CD14-positive monocyte (primary cell): ENCODE measurements at regions not wholly inside any gene's neighbourhood (a gene's known extent, or its start where the extent isn't known, plus 50 kb on each side); places are given as distances from the start of the nearest gene placed in this dataset.

ENCODE experiments used
- DNase-seq, 3 donors: peaks; one replicate each; pipeline ENCODE4 v3.0.0-alpha.2; 2011 to 2022
- H2AFZ ChIP-seq: 2 replicates; pipeline ENCODE4 v1.6.0; 2012; ENCODE audit warnings: mild to moderate bottlenecking, low read depth, low read length, inconsistent platforms; ENCODE audit not compliant: insufficient read depth, poor library complexity, severe bottlenecking
- H3K27ac ChIP-seq, 2 donors: 1 replicate in 1 of 2; 2 replicates in 1 of 2; pipeline ENCODE4 v1.5.1; 2012 to 2013; ENCODE audit warnings: low read length in 2 of 2, control low read depth in 1 of 2, inconsistent platforms in 1 of 2, low read depth in 1 of 2, mild to moderate bottlenecking in 1 of 2
- H3K27me3 ChIP-seq, 2 donors: one replicate each; pipeline versions ENCODE4 v1.6.0 to v1.6.1; 2011 to 2013; ENCODE audit warnings: low read length in 2 of 2; ENCODE audit not compliant: control insufficient read depth in 2 of 2, insufficient read depth in 2 of 2
- H3K36me3 ChIP-seq, 2 donors: replicated peaks in 1 of 2; 1 replicate in 1 of 2; 2 replicates in 1 of 2; pipeline versions ENCODE4 v1.5.1 to v1.6.1; 2012 to 2013; ENCODE audit warnings: low read length in 2 of 2, control low read depth in 1 of 2, inconsistent platforms in 1 of 2, mild to moderate bottlenecking in 1 of 2; ENCODE audit not compliant: insufficient read depth in 2 of 2, control insufficient read depth in 1 of 2
- H3K4me1 ChIP-seq, 2 donors: 1 replicate in 1 of 2; 2 replicates in 1 of 2; pipeline versions ENCODE4 v1.5.1 to v1.6.1; 2012 to 2013; ENCODE audit warnings: low read length in 2 of 2, control low read depth in 1 of 2, inconsistent platforms in 1 of 2, mild to moderate bottlenecking in 1 of 2, moderate library complexity in 1 of 2; ENCODE audit not compliant: insufficient read depth in 2 of 2, control insufficient read depth in 1 of 2
- H3K4me2 ChIP-seq: replicated peaks from 2 replicates; pipeline ENCODE3; 2012; ENCODE audit warnings: low read length, moderate library complexity, mild to moderate bottlenecking; ENCODE audit not compliant: poor library complexity, severe bottlenecking; ENCODE audit errors: extremely low read depth
- H3K4me3 ChIP-seq, 3 experiments: fragments of 200-600 bp in 1 of 3; sonication (generic) in 1 of 3; replicated peaks in 1 of 3; 1 replicate in 2 of 3; 2 replicates in 1 of 3; pipeline ENCODE4 v1.5.1; 2011 to 2013; ENCODE audit warnings: low read length in 3 of 3, mild to moderate bottlenecking in 3 of 3, control low read depth in 2 of 3, low read depth in 2 of 3, inconsistent platforms in 1 of 3, moderate library complexity in 1 of 3
- H3K79me2 ChIP-seq: 2 replicates; pipeline ENCODE4 v1.6.0; 2012; ENCODE audit warnings: mild to moderate bottlenecking, control low read depth, inconsistent platforms, low read length, moderate library complexity; ENCODE audit not compliant: insufficient read depth
- H3K9ac ChIP-seq: 2 replicates; pipeline ENCODE4 v1.6.0; 2017; ENCODE audit warnings: low read length, mild to moderate bottlenecking; ENCODE audit not compliant: insufficient read depth, poor library complexity, severe bottlenecking
- H3K9me3 ChIP-seq, 2 donors: replicated peaks in 1 of 2; 1 replicate in 1 of 2; 2 replicates in 1 of 2; pipeline versions ENCODE4 v1.5.1 to v1.6.1; 2012 to 2013; ENCODE audit warnings: low read length in 2 of 2, control low read depth in 1 of 2; ENCODE audit not compliant: control insufficient read depth in 1 of 2, insufficient read depth in 1 of 2
- H4K20me1 ChIP-seq: 2 replicates; pipeline ENCODE4 v1.6.0; 2012; ENCODE audit warnings: mild to moderate bottlenecking, low read length, control low read depth, moderate library complexity; ENCODE audit not compliant: insufficient read depth
- H3K27ac Mint-ChIP-seq, 7 donors: one replicate each; pipeline ENCODE4 v1.8.0; 2020; ENCODE audit warnings: mild to moderate bottlenecking in 7 of 7, mixed read lengths in 7 of 7, moderate library complexity in 6 of 7, inconsistent platforms in 2 of 7
- H3K27me3 Mint-ChIP-seq, 3 donors: one replicate each; pipeline ENCODE4 v1.8.0; 2021 to 2022; ENCODE audit warnings: low read depth in 3 of 3, mild to moderate bottlenecking in 3 of 3, mixed read lengths in 3 of 3, moderate library complexity in 3 of 3, inconsistent platforms in 1 of 3
- H3K36me3 Mint-ChIP-seq, 2 donors: one replicate each; pipeline ENCODE4 v1.8.0; 2020; ENCODE audit warnings: mixed read lengths in 2 of 2, inconsistent platforms in 1 of 2, mild to moderate bottlenecking in 1 of 2
- H3K4me1 Mint-ChIP-seq: one replicate; pipeline ENCODE4 v1.8.0; 2020; ENCODE audit warnings: mild to moderate bottlenecking, mixed read lengths
- H3K4me3 Mint-ChIP-seq, 2 donors: one replicate each; pipeline ENCODE4 v1.8.0; 2020; ENCODE audit warnings: mild to moderate bottlenecking in 2 of 2, mixed read lengths in 2 of 2, moderate library complexity in 1 of 2
- H3K9me3 Mint-ChIP-seq, 7 donors: one replicate each; pipeline ENCODE4 v1.8.0; 2020 to 2022; ENCODE audit warnings: mixed read lengths in 7 of 7, mild to moderate bottlenecking in 6 of 7, moderate library complexity in 6 of 7, inconsistent platforms in 2 of 7
- WGBS: methylation state at CpG from one replicate; pipeline ENCODE4 v1.1.5; 2013; ENCODE audit warnings: missing lambda C conversion rate; ENCODE audit not compliant: insufficient coverage; 5-methylcytosine and 5-hydroxymethylcytosine counted together
- intact Hi-C, 2 donors: fragments of 100-400 bp; cut with micrococcal nuclease; formaldehyde crosslinking; loops; one replicate each; pipeline versions ENCODE4 v1.15.0 to v1.15.1; 2023
- TF ChIP-seq, protein P1 (sequence below): fragments of 200-600 bp; IDR thresholded peaks from one replicate; pipeline ENCODE4 v1.8.0; 2022; ENCODE audit warnings: antibody characterized with exemption, mild to moderate bottlenecking

GRCh38 chr9:28319981-28320380 is 746.7 kb upstream of the C9orf72 start:
- TF ChIP-seq, protein P1, sequence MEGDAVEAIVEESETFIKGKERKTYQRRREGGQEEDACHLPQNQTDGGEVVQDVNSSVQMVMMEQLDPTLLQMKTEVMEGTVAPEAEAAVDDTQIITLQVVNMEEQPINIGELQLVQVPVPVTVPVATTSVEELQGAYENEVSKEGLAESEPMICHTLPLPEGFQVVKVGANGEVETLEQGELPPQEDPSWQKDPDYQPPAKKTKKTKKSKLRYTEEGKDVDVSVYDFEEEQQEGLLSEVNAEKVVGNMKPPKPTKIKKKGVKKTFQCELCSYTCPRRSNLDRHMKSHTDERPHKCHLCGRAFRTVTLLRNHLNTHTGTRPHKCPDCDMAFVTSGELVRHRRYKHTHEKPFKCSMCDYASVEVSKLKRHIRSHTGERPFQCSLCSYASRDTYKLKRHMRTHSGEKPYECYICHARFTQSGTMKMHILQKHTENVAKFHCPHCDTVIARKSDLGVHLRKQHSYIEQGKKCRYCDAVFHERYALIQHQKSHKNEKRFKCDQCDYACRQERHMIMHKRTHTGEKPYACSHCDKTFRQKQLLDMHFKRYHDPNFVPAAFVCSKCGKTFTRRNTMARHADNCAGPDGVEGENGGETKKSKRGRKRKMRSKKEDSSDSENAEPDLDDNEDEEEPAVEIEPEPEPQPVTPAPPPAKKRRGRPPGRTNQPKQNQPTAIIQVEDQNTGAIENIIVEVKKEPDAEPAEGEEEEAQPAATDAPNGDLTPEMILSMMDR, result no peak
- Mint-ChIP-seq H3K36me3 (no peaks in the 10 kb centered on the region), H3K9me3 (peaks cover 0 to 5% (median 2%) of the 10 kb centered on the region in 7 donors), H3K27me3 (no peaks in the 10 kb centered on the region), H3K4me3 (no peak overlapping the region), H3K4me1 (no peaks in the 10 kb centered on the region), H3K27ac (no peak overlapping the region)
- Histone ChIP-seq H4K20me1 (no peaks in the 10 kb centered on the region), H2AFZ (no peak overlapping the region), H3K9ac (no peak overlapping the region), H3K4me1 (no peaks in the 10 kb centered on the region), H3K27ac (no peak overlapping the region), H3K4me2 (no peak overlapping the region), H3K79me2 (no peaks in the 10 kb centered on the region), H3K27me3 (no peaks in the 10 kb centered on the region), H3K9me3 (peaks cover 0 to 3% of the 10 kb centered on the region in 2 donors), H3K36me3 (no peaks in the 10 kb centered on the region), H3K4me3 (no peak overlapping the region)
- WGBS, result no CpG with 5 or more reads among the region's 2 CpGs
- intact Hi-C loops, result no loop called here
- no peak for DNase-seq

- TF ChIP-seq, protein P1, result no peak
- Mint-ChIP-seq H3K4me1 (no peaks in the 10 kb centered on the region), H3K27ac (no peak overlapping the region), H3K27me3 (no peaks in the 10 kb centered on the region), H3K36me3 (no peaks in the 10 kb centered on the region), H3K4me3 (no peak overlapping the region), H3K9me3 (peaks cover 0 to 3% (median 2%) of the 10 kb centered on the region in 7 donors)
- Histone ChIP-seq H3K27ac (no peak overlapping the region), H3K79me2 (no peaks in the 10 kb centered on the region), H3K36me3 (no peaks in the 10 kb centered on the region), H3K4me2 (no peak overlapping the region), H3K4me3 (no peak overlapping the region), H3K9ac (no peak overlapping the region), H3K9me3 (no peaks in the 10 kb centered on the region), H3K27me3 (no peaks in the 10 kb centered on the region), H3K4me1 (no peaks in the 10 kb centered on the region), H2AFZ (no peak overlapping the region), H4K20me1 (no peaks in the 10 kb centered on the region)
- DNase-seq, result no peak
- intact Hi-C loops, result no loop called here
- WGBS, result 38% methylated on average over 2 of the region's 5 CpGs
Measured at GRCh38 chr9:28320616-28321015, 747.3 kb upstream of the C9orf72 start.
